ENCODE measurements at regions not wholly inside any gene's neighbourhood (a gene's known extent, or its start where the extent isn't known, plus 50 kb on each side); places are given as distances from the start of the nearest gene placed in this dataset.
A peak's percentile ranks its signal among the peaks of the same experiment; 100 is the strongest.

DNA sequence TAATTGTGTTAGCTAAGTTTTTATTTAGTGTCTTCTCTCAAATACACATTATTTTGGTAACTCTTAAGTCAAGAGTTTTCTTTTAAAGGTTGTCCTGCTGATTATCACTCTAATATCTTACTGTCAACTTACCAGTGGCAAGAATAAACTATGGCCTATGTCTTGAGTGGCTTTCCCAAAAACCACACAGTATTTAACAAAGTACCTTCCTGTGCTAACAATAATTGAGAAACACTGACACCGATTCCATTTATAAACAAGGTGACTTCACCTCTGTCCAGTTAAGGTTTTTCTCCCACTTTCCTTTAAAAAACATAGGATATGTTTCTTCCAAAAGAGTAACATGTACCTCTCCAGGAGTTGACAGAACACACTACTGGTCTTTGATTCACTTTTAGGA, 234.3 kb upstream of the CD96 start:
- no peak for DNase-seq (ENCODE audit: extremely low read depth in 1 of 11, low read depth in 9 of 11, low spot score in 4 of 11)

DNA sequence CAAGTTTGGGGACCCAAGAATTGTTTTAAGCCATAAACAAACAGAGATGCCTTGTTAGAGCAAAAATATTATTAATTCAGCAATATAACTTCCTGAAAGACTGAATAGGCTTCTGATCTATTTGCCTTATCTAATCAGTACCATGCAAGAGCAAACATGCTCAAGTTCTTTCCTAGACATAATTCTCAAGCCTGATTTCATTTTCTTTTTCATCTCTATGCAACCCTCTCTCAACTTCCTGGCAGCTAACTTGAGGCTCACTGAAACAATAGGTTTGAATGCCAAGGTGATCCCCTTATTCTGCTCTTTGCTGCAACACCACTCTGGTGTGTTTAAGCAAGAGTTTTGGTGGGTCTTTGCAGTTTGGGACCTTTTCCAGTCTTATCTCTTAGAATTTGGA, 230.9 kb upstream of the CD96 start:
- DNase-seq (ENCODE audit: extremely low read depth in 1 of 11, low read depth in 9 of 11, low spot score in 4 of 11), result no peak

DNA sequence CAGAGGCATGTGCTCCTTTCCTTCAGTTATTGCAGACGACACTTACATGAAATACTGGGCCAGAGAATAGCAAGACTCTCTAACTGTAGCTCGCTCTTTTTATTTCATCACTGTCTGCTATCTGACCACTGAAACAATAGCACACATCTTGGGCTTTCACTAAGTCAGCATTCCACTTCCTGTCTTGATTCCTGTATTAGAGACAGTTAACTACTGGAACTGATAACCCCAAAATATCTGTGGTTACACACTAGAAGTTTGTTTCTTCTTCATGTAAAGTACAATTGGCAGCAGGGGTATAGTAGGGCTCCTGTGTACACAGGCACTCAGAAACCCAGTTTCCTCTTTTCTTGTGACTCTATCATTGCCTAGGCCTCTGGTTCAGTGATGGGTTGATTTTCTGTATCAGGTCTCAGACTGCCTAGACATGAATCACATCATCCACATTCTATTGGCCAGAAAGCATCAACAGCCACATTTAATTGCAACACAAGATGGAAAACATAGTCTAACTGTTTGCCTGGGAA, 230.2 kb upstream of the CD96 start:
- no peak for DNase-seq (ENCODE audit: extremely low read depth in 1 of 11, low read depth in 9 of 11, low spot score in 4 of 11)

DNA sequence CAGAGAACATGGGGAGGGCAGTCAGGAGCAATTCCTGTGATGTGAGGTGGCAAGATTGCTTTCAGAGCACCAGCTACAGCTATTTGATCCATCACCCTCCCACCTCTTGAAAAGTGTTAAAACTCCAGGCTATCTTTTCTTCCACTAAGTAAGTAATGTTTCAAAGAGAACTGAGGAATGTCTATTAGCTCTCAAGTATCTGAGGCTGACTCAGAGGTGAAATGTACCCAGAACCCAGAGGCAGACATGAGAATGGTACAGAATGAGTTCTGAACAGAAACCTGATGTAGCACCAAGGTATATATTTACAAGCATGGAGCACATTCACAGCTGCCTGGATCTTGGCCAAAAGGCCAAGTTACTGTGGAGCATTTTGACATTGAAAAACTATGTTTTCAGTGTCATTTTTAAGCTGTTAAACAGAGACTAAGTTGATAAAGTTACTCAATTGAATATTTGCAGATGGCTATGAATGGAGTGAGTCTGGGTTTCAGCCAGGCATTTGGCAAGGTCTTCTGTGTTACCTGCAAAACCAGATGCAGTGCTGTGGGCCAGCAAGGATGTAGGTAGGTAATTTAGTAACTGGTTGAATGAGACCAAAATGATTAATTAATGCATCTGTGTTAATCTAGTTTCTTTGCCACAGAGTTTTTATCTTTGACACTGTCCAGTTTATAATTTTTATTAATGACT, 227.7 kb upstream of the CD96 start:
- peak in 1 of 11 donors; percentile 31 for DNase-seq (ENCODE audit: extremely low read depth in 1 of 11, low read depth in 9 of 11, low spot score in 4 of 11)

DNA sequence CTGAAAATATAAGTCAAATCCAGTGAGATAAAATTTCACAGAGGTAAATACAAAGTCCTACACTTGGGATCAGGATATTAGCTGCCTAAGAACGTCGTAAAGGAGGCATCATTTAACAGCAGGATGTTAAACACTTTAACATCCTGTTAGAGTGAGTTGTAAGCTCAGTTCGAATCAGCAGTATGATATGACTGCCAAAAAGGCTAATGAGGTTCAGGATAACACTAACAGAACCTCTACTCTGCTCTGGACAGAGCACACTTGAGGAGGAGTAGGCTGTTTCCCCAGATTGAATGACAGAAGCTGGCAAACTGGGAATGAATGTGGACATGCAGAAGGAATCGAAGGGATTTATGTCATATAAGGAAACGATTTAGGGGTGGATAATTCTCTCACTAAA, 227.1 kb upstream of the CD96 start:
- DNase-seq (ENCODE audit: extremely low read depth in 1 of 11, low read depth in 9 of 11, low spot score in 4 of 11), result no peak

DNA sequence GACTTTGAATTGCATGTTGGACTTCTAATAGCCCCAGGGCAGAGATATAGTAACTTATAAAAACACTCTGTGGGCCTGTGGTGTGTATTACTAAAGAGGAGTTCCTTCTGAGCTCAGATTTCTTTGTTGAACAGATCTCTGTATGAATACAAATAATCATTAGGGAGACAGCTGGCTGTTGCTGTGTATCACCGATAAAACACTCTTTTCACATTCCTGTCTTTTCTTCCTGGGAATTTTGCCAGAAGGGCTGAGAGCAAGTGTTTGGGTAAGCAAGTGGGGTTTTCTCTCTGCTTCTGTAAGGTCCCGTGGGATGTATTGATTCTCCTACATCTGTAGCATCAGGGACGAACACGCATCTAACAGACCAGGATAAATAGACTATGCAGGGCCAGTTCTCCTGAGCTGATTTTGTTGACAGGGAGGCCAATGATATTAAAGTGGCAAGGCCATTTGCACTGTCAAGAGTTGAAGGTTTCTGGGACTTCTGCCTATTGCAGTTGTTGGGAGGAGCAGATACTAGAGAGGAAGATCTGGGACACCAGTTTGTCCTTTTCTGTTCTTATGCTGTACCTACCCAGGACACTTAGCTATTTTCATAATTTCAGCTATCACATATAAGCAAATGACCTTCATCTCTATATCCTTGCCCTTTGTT, 225.9 kb upstream of the CD96 start:
- DNase-seq (ENCODE audit: extremely low read depth in 1 of 11, low read depth in 9 of 11, low spot score in 4 of 11), result peak in 1 of 11 donors; percentile 22

DNA sequence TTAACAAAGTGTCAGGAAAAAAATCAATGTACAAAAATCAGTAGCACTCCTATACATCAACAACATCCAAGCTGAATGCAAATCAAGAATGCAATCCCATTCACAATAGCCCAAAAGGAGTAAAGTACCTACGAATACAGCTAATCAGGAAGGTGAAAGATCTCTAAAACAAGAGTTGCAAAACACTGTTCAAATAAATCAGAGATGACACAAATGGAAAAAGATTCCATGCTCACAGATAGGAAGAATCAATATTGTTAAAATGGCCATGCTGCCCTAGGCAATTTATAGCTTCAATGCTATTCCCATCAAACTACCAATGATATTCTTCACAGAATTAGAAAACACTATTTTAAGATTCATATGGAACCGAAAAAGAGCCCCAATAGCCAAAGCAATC, 223.7 kb upstream of the CD96 start:
- DNase-seq (ENCODE audit: extremely low read depth in 1 of 11, low read depth in 9 of 11, low spot score in 4 of 11), result no peak

DNA sequence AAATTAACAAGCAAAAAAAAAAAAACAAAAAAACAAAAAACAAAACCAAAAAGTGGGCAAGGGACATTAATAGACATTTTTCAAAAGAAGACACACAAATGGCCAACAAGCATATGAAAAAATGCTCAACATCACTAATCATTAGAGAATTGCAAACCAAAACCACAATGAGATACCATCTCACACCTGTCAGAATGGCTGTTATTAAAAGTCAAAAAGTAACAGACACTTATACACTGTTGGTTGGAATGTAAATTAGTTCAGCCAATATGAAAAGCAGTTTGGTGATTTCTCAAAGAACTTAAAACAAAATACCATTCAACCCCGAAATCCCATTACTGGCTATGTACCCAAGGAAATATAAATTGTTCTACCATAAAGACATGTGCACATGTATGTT, 222.4 kb upstream of the CD96 start:
- DNase-seq (ENCODE audit: extremely low read depth in 1 of 11, low read depth in 9 of 11, low spot score in 4 of 11), result no peak

DNA sequence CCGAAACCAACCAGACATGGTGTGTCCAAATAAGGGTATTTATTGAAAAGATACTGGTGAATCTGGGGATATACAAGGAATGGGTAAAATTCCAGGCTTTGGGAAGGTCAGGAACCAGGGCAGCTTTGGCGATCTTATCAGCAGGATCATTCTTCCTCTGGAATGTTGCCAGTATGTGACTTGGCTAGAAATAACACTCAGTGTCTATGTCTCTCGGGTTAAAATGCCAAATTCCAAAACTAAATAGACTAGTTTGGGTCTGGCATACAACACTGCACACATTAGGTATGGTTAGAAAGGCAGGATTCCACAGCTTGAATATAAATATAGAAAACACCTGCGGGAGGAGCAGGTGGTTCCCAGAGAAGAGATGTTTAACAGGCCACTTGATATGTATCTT, 220.2 kb upstream of the CD96 start:
- no peak for DNase-seq (ENCODE audit: extremely low read depth in 1 of 11, low read depth in 9 of 11, low spot score in 4 of 11)

DNA sequence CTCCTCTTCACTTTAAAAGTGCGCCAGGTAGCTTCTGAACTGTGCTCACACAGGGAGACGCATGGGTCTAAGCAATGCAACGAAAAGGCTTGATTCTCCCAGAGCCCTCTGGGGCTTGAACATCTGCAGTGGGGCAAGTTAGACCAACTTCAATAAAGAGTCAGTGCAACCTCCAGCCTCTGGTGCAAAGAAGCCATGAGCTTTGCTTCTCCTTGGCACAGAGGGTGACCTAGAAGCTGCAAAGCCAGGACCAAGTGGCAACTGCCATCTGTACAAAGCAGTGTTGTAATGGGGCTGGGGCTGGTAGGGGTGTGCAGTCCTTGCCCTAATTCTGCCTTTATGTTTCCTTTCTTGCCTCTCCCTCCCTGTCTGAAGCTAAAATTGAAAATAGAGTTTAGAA, 219.0 kb upstream of the CD96 start:
- no peak for DNase-seq (ENCODE audit: extremely low read depth in 1 of 11, low read depth in 9 of 11, low spot score in 4 of 11)

DNA sequence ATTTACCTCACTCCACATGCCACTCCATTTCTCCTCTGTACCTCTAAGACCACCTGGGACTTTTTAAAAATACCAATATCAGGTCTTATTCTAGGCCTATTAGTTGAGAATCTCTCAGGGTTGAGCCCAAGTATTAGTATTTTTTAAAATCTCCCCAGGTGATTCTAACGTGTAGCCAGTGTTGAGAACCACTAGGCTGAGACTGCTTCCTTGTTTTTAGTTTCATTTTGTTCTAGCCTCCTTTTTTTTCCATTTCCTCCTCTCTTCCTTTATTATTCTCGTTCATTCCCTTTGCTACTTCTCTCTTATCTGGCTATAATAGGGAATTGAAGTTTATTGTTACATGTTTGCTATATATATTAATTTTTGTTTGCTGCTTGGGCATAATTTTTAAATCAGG, 217.8 kb upstream of the CD96 start:
- no peak for DNase-seq (ENCODE audit: extremely low read depth in 1 of 11, low read depth in 9 of 11, low spot score in 4 of 11)

DNA sequence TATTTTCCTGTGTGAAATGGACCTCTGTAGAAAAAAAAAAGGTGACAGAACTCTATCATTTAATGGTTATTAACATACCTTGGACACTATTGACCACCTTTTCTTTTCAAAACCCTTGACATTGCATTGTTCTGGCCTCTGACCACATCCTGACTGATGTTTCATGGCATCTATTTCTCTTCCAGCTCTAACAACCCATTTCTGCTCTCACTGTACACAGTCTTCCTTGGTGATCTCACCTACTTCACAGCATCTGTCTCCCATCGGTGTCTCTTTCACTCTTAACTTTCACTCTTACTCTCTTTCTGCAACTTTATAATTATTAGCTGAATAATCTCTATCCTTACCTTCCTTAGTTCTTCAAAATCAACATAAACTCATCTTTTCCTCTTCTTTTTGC, 217.4 kb upstream of the CD96 start:
- DNase-seq (ENCODE audit: extremely low read depth in 1 of 11, low read depth in 9 of 11, low spot score in 4 of 11), result no peak

DNA sequence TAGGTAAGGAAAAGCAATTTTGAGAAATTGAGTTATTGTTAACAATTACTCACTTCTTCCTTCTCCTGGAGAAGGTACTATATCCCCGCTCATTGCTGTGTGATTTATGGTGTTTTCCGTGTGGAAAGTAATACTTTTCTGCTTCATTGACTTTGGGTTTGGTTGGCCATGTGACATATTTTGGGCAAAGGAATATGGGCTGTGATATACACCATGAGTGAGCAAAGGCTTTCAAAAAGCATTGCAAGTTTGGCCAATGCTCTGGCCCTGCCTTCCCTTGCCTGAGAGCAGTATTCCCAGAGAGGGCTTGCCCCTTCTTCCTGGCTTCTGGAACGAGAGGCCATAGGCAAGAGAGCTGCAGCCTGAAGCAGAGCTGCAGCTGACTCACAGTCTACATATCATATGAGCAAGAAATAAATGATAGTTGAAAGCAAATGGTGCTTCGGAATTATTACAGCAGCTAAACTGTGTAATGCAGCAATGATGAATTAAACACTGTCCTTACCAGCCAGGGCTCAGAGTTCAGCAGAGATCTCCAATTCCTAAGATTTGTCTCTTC, 216.8 kb upstream of the CD96 start:
- no peak for DNase-seq (ENCODE audit: extremely low read depth in 1 of 11, low read depth in 9 of 11, low spot score in 4 of 11)

DNA sequence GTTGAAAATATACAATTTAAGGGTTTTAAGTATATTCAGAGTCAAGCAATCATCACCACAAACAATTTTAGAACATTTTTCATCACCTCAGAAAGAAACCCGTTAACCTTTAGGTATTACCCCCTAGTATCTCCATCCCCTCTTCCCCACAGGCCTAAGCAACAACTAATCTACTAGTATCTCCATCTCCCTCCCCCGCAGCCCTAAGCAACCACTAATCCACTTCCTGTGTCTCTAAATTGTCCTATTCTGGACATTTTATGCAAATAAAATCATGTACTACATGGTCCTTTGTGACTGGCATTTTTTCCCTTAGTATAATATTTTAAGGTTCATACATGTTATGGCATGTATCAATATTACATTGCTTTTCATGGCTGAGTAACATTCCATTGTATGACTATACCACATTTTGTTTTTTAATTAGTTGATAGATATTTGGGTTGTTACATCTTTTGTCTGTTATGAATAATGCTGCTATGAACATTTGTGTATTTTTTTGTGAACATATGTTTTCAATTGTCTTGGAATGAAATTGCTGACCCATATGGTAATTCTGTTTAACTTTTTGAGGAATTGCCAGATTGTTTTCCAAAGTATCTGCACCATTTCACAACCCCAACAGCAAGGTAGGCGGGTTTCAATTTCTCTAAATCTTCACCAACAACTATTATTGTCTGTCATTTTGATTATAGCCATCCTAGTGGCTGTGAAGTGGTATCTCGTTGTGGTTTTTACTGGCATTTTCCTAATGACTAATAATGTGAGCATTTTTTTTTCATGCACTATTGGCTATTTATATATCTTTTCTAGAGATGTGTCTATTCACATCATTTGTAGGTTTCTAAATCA, 215.6 kb upstream of the CD96 start:
- DNase-seq (ENCODE audit: extremely low read depth in 1 of 11, low read depth in 9 of 11, low spot score in 4 of 11), result no peak

DNA sequence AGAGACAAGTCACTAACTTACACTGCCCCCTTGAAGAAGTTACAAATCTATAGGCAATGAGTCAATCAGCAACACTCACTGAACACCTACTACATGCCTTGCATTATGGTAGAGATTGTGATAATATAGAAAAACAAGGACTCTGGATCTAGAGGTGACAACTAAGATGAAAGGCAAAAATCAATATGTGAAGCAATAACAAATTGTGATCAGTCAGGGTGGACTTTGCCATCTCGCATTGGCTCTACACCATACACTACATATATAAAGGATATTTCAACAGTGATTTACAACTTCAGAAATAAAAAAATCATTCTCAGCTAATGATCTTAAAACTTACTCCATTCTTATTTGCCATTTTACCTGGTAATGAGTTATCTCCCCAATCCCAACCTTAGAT, 210.7 kb upstream of the CD96 start:
- no peak for DNase-seq (ENCODE audit: extremely low read depth in 1 of 11, low read depth in 9 of 11, low spot score in 4 of 11)

DNA sequence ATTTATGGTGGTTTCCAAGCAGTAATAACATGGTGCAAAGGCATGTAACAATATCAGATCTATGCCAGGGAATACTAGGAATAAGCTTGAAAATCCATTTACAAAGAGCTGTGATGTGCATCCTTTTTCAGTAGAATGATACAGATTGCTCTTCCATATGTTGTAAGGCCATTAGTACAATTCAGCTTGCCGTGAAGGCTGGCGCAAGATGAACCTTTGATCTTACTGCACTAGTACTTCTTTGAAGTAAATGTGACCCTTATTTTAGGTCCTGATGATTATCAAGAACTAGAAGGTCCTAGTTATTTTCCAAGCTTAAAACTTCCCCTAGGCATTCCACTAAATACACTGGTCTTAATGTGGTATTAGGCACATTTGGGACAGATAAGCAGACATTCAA, 210.1 kb upstream of the CD96 start:
- no peak for DNase-seq (ENCODE audit: extremely low read depth in 1 of 11, low read depth in 9 of 11, low spot score in 4 of 11)

DNA sequence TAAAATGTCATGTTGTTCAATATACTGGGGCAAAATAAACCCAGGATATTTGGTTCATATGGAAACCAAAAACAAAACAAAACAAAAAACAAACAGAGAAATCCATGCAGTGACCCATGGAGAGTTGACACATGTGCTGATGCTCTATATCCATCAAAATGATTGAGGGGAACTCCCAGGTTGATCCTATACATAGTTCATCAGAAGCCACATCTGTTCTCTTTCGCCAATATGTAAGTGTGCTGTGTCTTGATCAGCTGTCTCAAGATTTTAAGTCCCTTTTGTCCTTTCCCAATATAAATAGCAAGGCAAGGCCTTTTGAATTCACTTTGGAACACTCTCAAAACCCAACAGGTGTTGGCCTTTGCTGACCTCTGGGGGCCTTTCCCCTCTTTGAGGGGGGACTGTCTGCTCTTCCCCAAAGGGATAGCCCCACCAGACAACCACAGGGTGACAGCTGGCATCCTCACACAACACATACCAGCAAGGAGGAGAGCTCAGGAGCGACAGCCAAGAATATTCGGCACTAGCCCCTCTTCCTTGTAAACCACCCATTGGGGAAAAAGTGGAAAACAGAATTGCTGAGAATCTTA, 209.4 kb upstream of the CD96 start:
- DNase-seq (ENCODE audit: extremely low read depth in 1 of 11, low read depth in 9 of 11, low spot score in 4 of 11), result no peak

DNA sequence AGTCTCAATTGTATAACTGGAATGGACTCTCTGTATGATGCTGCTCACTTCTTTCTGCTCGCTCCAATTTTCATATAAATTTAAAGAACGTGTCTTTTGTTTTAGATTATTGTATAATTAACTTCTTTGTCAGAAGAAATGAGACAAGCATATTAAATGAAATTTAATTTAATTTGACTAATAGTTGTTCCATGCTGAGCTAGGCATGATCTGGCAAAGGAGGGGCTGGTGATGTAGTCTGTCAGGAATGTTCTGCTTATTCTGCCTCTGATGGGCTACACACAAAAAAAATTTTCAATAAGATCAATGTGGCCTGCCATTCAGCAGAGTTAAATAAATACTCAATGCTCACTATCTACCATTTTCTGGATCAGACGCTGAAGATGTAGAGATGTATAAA, 208.4 kb upstream of the CD96 start:
- DNase-seq (ENCODE audit: extremely low read depth in 1 of 11, low read depth in 9 of 11, low spot score in 4 of 11), result no peak

DNA sequence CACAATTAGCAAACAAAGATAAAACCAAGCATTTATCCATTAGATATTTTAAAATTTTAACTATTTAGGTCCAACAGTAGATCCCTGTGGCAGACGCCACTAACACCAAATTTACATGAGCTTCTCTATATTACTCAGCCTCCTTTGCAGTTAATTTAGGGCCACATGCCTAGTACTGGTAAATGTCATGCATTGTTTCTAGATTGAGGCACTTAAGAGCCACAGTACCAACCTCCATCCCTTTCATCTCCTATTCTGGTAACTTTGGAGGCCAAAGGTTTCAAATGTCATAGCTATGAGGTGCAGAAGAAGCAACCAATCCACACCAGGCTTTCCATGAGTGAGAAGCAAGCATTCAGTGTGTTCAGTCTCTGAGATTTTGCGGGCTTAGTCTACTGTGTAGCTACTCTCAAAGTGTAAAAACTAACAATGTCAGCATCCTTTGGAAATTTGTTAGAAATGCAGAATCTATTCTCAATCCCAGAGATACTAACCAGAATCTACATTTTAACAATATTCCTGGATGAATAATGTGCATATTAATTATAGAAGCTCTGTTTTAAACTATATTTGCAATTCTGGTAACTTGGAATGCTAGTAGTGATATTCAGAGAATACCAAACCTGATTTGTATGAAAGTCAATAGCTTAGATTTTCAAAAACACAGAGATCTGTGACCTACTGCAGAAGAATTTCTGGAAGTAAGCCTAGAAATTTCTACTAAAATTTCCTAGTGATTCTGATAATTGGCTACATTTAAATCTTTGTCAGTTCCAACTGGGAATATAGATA, 206.3 kb upstream of the CD96 start:
- DNase-seq (ENCODE audit: extremely low read depth in 1 of 11, low read depth in 9 of 11, low spot score in 4 of 11), result no peak

All from renal cortex interstitium (tissue), 11 donors.